Liver (tissue), 3 donors: ENCODE measurements at regions not wholly inside any gene's neighbourhood (a gene's known extent, or its start where the extent isn't known, plus 50 kb on each side); places are given as distances from the start of the nearest gene placed in this dataset.

Experiments used
- CTCF ChIP-seq: fragments of 150-350 bp; IDR thresholded peaks from 2 replicates; pipeline ENCODE4 v1.5.1; 2017; ENCODE audit warnings: improper control_type of control experiment, low read depth, low read length; ENCODE audit not compliant: missing input control
- JUND ChIP-seq, 2 donors: IDR thresholded peaks; 2 replicates each; pipeline ENCODE4 v1.6.1; 2016; ENCODE audit warnings: antibody characterized with exemption in 2 of 2
- REST ChIP-seq: IDR thresholded peaks from 2 replicates; pipeline ENCODE4 v1.6.1; 2016; ENCODE audit warnings: antibody characterized with exemption, mild to moderate bottlenecking
- SP1 ChIP-seq: IDR thresholded peaks from 2 replicates; pipeline ENCODE4 v1.6.1; 2018; ENCODE audit warnings: antibody characterized with exemption, mild to moderate bottlenecking
- donor health status: healthy.
- donor health status: healthy.

GRCh38 chr17:6340708-6341107 is 94.2 kb downstream of the AIPL1 start:
- no peak for TF ChIP-seq CTCF
- no peak for TF ChIP-seq SP1
- no peak for TF ChIP-seq JUND (IDR thresholded peaks at IDR 0.05)
- TF ChIP-seq REST: no peak
